HG02798 (cell line): ENCODE measurements at regions not wholly inside any gene's neighbourhood (a gene's known extent, or its start where the extent isn't known, plus 50 kb on each side); places are given as distances from the start of the nearest gene placed in this dataset.

ENCODE experiments used
- ATAC-seq: cut with Tn5 transposase; IDR thresholded peaks from one replicate; pipeline ENCODE4 v1.9.1; 2021; ENCODE audit warnings: mild to moderate bottlenecking; ENCODE audit not compliant: unreplicated experiment, poor library complexity

DNA sequence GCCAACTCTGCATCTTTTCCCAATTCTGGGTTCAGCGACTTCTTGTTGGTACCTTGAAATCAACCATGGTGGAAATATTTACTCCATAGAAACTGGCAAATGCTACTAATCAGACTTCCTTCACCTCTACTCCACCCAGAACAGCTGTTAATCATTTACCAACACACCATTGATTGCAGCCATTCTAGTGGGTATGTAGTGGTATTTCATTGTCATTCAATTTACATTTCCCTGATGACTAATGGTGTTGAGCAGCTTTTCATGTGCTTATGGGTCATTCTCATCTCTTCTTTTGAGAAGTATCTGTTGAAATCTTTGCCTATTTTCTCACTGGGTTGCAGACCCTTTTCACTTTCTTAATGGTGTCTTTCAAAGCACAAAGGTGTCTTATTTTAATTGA lies 122.4 kb upstream of the MSX2 start:
- ATAC-seq: no peak

DNA sequence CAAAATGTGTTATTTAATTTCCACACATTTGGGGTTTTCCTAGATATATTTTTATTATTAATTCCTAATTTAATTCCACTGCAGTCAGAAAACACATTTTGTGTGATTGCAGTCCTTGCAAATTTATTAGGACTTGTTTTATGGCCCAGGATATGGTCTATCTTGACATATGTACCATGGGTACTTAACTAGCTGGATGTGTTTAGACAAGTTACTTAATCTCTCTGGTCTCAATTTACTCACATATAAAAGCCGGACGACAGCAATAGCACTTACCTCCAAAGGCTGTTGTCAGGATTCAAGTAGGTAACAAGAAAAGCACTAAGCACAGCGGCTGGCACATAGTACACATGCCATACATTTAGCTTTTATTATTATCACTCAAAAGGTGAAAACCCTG lies 118.2 kb upstream of the MSX2 start:
- no peak for ATAC-seq

DNA sequence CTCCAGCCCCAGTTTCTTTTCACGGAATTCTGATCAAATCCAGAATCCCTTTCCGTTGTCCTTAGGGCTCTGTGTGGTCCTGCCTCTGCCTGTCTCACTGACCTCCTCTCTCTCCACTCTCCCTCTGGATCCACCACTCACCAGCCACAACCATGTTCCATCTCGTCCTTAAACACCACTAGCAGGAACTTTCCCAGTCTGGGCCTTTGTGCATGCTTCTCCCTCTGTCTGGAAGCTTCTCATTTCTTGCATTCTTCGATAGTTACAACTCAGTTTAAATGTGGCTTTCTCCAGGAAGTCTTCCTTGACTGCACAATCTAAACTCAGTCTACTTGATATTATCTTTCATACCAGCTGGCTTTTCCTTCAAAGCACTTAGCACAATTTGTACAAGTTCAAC lies 117.7 kb upstream of the MSX2 start:
- no peak for ATAC-seq

DNA sequence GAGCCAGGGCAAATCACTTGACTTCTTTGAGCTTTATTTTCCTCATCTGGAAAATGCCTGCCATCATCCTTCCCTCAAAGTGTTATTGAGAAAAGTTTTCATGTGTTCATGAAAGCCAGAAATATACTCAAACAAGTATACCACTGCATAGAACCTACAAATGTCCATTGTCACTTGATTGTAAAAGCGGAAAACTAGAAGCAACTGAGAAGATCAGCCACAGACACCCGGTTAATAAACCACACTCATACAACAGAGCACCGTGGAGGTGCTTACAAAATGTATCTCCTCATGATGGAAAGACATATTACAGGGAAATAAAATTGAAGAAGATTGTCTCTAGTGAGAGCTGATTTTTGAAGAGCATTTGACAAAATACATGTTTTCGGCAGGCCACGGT lies 117.2 kb upstream of the MSX2 start:
- no peak for ATAC-seq

DNA sequence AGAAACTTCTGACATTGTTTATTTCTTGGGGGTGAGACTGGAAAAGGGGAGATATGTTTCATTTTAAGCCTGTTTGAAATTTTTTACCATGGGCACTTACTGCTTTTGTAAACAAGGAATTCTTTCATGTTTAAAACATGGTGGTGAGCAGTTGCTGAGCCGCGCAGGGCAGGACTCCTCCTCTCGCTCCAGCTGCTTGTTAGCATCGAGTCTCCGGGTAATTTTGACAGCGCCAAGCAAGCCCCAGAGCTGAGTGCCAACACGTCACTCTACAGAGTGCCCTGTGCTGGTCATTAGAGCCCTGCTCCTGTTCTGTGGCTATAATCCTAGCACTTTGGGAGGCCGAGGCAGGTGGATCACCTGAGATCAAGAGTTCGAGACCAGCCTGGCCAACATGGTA lies 116.5 kb upstream of the MSX2 start:
- no peak for ATAC-seq

DNA sequence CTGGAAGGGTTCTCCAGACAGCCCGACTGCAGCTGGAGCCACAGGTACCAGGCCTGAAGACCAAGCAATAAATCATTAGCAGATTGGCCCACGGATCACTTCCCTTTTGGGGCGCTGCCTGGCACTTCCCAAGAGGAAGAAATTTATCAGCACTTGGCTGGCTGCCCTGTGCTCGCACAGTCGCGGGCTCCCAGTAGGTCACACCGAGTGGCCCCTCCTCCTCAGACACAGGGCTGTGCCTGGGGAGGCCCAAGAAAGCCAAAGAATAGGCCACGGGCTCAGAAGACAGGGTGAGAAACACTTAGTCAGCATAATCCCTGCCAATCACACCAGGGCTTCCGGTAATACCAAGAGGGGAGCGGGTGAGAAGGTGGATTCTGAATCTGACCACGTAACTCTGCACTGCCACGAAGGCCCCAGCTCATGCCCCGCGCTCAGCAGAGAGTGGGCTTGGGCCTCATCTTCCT lies 115.7 kb upstream of the MSX2 start:
- no peak for ATAC-seq

DNA sequence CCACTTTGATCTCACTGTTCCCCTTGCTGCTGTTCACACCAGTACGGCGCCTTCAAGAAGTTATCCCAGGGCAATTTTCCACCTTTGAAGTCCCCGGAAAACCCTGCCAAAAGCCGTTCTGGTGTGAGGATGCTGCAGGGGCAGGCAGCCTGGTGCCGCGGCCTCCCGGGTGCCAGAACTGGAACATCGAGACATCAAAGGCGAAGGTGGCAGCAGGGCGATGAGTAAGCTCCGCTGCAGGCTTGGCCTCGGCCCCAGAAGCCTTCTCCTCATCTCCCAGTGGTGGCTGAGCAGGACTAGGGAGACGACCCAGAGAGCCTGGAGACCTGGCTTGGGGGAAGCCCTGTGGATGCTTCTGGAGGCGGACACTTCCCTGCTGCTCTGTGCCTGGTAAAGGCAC lies 115.3 kb upstream of the MSX2 start:
- ATAC-seq: no peak

DNA sequence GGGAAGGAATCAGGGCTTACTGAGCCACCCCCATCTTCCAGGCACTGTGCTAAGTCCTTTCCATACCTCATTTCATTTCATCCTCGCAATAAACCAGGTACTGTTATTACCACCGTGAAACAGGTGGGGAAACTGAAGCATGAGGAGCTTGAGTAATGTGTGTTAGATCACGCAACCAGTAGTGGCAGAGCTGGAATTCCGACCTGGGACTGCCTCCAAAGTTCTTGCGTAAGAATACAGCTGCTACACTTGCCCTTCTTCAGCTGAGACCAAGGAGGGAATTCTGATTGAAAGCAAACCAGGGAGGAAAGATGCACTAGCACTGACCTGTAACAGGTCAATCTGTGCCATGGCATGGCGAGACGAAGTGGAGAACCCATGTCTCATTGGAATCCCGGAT lies 113.4 kb upstream of the MSX2 start:
- no peak for ATAC-seq

DNA sequence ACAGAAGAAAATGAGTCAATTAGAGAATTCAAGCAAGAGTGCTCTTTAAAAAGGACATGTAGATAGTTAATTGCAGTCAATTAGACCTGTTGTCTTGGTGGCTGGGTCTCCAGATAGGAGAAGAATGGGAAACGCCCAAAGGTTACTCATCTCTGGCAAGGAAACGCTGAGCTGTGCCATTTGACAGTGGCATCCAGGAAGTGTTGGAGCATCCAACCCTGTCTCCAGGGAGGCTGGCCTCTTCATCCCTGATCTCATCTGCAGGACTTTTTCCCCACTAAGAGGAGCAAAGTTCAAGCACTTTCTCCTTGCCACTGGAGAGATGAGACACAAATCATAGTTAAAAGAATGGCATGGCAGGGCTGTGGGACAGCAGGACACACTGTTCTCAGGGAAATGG lies 111.7 kb upstream of the MSX2 start:
- ATAC-seq: no peak

DNA sequence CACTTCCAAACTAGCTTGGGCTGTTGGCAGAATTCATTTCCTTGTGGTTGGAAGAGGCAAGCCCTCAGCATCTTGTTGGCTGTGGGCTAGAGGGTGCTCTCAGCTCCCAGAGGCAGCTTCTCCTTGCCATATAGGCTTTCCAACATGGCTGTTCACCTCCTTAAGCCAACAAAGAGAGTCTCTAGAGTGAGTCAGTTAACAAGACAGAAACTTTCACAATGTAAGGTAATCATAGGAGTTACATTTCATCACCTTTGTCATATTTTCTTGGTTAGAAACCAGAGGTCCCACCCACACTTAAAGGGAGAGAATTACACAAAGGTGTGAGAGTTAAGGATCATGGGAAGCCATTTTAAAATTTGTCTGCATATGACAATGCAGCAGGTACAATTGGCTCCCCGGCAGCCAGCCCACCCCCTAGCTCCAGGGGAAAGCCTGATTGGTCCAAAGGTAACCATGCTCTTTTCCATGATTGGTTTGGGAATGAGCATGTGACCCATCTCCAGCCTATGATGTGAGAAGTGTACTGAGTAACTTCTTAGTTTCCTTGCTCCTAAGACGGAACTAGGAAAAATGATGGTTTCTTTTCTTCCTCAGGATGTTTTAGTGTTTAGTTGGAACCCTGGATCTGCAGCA lies 109.8 kb upstream of the MSX2 start:
- ATAC-seq: no peak

DNA sequence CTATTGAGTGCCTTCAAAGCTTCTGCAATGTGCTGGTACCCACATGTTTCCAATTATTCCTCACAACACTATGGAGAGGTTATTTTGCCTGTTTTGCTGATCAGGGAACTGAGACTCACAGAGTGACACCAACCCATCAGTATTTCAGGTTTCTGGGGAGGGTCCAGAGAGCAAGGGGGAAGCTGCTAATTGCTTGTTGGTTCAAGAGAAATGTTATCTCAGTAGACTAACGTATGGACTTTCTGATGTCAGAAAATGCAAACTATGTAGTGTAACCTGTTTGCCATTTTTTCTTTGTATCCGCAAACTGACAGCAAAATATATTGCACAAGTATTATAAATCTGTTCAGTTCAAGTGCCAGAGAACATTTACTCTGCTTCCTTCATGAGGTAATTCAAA lies 108.3 kb upstream of the MSX2 start:
- no peak for ATAC-seq

DNA sequence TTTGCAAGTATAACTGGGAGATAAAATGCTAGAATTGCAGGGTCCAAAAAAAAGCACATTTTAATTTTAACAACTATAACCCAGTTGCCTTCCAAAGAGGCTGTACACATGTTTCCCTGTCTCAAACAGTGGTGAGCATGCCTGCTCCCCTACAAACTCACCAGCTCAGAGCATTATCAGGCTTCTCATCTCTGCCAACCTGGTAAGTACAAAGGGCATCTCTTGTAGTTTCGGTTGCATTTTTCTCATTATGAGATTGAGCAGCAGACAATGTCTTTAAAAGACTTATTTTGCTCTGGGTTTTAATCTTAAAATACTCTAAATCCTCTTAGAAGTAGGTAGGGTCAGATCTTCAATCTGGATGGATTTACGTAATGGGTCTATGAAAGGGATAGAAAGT lies 107.1 kb upstream of the MSX2 start:
- no peak for ATAC-seq

DNA sequence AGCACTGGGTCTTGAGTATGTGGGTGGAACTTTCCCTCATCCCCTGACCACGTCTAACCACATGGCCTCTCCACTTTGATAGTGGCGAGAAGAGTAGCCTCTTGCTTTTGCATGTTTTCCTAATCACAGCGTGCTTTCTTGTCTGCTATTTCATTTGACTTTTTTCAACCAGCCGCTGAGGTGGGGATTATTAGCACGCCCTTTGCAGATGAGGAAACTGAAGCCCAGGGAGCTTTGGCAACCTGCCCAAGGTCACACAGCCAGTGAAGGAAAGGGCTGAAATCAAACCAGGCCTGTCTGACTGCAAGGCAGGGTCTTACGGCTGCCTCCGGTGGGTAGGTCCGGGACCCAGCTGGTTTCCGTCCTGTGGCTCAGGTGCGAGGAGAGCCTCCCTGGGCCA lies 106.5 kb upstream of the MSX2 start:
- ATAC-seq: no peak

DNA sequence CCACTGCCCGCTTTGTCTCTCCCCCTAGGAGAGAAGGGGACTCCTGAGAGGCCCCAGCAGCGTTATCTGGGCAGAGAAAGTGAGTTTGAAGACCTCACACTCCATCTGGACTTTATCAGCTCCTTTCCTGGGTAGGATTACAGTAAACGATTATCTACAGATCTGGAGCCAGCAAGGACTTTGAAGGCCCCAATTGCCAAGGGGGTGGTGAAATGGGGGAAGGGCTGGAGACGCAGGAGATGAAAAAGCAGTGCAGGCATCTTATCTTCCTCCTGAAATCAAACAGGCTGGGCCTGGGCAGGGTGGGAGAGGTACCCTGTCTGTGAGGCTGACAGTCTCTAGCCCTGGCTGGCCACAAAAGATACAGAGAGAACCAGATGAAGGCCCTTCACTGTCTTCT lies 105.8 kb upstream of the MSX2 start:
- no peak for ATAC-seq

DNA sequence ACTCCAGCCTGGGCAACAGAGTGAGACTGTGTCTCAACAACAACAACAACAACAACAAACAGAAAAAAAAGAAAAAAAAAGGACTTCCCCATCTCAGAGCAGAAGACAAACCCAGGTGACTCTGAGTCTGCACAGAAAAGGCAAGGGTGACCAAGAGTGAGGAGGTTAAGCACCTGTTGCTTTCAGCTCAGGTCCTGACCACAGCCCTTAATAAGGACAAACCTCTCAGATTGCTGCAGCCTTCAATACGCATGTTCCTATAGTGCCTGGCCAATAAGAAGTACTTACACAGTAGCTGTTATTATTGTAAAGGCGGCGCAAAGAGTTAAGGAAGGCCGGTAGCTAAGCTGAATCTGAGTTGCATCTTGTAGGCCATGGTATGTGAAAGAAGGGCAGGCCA lies 102.3 kb upstream of the MSX2 start:
- no peak for ATAC-seq

DNA sequence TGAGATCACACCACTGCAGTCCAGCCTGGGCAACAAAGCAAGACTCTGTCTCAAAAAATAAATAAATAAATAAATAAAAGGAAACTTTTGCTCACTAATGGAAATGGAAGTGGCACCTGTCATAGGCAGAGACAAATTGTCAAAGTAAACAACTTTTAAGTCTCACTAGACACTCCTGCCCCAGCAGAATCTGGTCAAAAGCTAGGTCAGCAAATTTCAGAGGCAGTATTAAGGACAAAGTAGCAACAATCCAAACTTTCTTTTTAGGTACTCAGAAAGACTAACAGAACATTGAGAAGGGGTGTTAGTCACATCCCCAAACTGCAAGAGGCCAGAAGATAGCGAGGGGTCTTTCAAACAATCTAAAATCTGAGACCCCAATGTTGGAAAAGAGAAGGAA lies 101.4 kb upstream of the MSX2 start:
- ATAC-seq: no peak

DNA sequence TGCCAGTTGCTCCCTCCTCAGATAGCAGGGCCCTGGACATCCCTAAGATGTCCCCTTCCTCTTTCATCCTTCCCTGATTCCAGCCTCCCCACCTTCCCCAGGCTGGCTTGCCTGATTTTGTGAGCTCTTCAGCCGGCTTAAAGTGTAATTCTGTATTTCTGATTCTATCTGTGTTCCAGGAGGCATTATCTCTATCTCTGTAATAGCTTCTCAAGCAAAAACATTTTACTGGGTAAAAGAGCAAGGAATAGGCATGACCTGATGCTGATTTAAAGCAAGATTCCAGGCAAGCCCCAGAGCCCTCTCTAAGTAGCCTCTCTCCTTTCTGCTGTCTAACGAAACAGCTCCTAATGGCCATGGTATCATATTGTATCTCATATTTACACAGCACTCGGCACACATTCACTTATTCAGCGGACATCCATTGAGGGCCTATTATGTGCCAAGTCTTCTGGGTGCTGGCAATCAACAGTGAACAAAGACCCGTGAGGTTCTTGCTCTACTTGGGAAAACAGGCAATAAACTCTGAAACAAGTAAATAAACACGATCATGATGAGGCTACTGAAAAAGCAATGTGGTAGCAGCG lies 100.9 kb upstream of the MSX2 start:
- ATAC-seq: no peak

DNA sequence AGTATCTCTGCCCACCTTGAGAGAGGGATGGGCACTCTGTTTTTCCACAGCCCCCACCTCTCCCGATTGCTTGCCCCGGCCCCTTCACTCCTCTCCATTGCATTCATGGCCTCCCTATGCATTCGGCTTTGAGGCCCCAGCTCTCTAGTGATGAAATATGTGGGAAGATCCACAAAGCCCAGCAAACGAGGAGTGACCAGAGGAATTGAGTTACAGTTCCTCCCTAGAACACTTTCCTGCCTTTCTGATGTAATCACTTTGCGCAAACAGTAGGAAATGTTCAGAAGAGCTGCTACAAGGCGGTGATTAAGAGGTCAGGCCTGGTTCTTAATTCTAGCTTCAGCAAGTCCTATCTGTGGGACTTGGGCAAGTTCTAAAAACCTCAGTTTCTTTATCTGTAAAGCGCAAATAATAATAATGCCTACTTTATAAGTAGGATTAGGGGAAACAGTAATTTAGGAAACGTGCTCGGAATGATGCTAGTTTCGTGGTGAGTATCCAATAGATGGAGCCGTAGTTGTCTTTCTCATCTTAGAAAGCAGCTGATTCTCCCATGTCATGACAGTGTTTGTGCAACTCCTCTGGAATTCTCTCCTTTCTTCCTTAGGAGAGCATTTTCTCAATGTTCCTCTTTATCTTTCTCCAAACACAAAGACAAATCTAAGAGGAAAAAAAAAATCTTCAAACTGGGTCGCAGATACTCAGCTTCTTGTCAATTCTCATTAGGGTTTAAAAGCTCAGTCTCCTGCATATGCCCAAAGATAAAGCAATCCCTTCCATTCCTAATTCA lies 99.5 kb upstream of the MSX2 start:
- no peak for ATAC-seq

DNA sequence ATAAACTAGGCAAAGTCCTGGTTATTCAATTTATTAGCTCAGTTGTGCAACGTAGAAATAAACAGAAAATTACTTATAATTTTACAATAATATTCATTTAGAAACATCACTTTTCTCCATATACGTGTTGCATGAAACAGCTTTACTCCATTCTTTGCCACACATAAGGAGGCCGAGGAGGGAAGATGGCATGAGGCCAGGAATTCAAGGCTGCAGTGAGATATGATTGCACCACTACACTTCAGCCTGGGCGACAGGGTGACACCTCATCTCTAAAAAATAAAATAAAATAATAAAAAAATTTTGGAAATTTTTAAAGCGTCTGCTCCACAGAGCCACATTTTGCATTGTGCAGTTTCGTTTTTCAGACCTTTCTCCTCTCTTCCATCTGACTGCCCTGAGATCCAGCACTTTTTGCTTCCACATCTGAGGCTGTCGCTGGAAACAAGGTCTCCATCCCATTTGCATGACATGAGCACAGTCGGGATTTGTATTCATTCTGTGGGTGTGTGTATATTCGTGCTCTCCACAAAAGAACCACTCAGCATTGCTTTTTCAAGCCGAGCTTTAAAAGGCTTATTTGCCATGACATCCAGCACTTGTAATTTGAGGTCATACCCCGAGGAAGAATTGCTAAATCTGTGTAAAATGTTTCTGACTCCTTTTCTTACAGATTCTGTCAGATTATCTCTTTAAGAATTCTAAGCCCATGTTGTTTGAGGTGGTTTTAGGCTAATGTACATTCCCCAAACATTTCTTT lies 98.6 kb upstream of the MSX2 start:
- ATAC-seq: no peak

DNA sequence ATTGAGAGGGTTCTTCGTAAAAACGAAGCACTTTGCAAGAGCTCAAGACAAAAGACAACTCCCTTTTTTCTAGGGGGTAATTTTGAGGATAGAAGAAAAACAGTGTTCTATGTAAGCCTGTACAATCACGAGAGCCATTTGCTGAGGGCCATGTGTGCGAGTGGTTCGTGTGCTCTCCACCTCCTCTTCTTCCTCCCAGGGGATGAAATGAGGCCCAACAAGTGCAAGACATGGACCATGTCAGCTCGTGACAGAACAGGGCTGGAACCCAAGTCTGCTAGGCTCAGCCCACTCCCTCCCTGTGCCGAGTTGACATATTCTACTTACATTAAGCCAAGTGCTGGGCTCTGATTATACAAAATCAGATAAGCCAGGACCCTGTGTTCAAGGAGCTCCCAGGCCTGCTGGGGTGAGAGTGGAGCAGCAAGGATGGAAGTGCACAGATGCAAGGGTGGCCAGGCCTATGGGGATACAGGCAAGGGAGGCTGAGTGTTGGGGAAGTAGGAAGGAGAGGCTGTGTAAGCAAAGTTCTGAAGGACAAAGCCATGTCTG lies 97.9 kb upstream of the MSX2 start:
- no peak for ATAC-seq

DNA sequence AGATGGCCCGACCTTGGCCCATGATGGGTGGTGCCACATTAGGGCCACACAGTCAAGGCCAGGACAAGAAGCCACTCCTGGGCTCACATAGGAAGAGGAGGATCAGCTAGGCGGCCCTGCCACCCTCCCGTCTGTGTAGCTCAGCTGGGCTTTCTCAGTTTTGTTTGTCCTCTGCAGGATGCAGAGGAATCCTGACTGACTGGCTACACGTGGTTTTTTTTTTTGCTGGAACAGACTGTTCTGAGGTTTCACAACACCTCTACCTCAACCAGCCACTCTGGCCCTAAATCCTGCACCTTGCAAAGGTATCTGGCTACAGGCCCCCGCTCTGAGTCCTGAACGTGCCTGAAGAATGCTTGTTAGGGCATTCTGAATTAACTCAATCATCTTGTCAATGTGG lies 88.3 kb upstream of the MSX2 start:
- no peak for ATAC-seq
